Cardiac fibroblast (primary cell): ENCODE measurements at regions not wholly inside any gene's neighbourhood (a gene's known extent, or its start where the extent isn't known, plus 50 kb on each side); places are given as distances from the start of the nearest gene placed in this dataset.

Source experiments
- DNase-seq, 2 donors: peaks; one replicate each; pipeline versions ENCODE4 v3.0.0 to v3.0.0-alpha.2; 2010; ENCODE audit warnings: low read depth in 2 of 2
- H3K4me3 ChIP-seq, 2 donors: replicated peaks in 1 of 2; 1 replicate in 1 of 2; 2 replicates in 1 of 2; pipeline ENCODE4 v1.5.1; 2011; ENCODE audit warnings: low read depth in 2 of 2, low read length in 2 of 2, mild to moderate bottlenecking in 2 of 2, moderate library complexity in 1 of 2
- TF ChIP-seq, protein P1 (sequence below): IDR thresholded peaks from one replicate; pipeline ENCODE4 v1.5.1; 2011; ENCODE audit warnings: low read depth, mild to moderate bottlenecking, low read length, inconsistent platforms

DNA sequence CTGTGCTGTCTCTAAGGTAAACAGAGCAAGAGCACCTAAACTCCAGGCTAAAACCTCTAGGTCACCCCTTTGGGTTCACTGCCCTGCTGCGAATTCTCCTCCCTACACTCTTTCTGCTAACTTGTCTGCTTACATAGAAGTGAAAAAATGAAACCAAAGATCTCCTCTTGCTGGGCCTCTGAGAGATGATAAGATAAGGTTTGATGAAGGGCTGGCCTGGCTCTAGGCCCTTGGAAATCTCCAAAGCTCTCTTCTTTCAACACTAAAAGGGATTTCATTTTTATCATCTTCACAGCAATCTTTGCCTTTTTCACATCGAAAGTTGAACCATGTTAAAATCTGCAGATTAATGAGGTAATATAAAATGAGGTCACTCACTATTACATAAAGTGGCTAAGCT, 450.8 kb upstream of the TLE4 start:
- no peak overlapping the region for H3K4me3 ChIP-seq
- no peak for DNase-seq
- TF ChIP-seq, protein P1, sequence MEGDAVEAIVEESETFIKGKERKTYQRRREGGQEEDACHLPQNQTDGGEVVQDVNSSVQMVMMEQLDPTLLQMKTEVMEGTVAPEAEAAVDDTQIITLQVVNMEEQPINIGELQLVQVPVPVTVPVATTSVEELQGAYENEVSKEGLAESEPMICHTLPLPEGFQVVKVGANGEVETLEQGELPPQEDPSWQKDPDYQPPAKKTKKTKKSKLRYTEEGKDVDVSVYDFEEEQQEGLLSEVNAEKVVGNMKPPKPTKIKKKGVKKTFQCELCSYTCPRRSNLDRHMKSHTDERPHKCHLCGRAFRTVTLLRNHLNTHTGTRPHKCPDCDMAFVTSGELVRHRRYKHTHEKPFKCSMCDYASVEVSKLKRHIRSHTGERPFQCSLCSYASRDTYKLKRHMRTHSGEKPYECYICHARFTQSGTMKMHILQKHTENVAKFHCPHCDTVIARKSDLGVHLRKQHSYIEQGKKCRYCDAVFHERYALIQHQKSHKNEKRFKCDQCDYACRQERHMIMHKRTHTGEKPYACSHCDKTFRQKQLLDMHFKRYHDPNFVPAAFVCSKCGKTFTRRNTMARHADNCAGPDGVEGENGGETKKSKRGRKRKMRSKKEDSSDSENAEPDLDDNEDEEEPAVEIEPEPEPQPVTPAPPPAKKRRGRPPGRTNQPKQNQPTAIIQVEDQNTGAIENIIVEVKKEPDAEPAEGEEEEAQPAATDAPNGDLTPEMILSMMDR = no peak

DNA sequence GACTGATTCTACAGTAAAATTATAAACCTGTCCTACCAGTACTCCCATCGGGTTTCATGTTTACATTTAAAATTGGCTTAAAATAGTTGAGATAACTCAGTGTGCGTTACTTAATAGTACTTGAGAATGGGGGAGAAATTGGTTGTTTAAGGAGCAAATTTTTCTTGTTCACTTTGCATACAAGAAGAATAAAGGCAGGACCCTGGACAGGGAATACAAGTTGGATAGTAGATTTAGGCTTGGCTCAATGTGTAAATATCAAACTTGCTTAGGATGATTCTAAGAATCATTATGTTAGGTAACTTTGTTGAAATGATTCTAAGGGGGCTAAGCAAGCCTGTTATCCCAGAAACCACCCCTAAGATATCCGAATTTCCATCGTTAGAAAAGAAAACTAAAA, 448.4 kb upstream of the TLE4 start:
- H3K4me3 ChIP-seq = no peak overlapping the region
- DNase-seq = peak in 1 of 2 donors; percentile 27
- TF ChIP-seq, protein P1 = no peak

DNA sequence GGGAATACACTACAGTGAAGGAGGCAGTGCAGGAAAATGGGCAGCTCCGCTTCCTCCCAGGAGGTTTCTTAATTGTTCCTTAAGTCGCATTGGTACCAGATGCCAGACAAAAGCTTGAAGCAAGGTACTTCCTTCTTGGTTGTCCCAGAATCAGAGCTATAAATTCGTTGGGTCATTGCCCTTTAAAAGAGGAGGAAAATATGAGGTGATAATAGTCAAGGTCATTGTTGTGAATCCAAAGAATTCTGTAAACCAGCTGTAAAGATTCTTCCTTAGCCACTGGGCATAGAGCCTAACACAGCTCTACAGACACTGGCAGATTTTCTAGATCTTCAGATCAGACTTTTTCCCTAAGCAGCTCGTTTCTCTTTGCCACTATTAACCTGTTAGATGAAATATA, 444.1 kb upstream of the TLE4 start:
- TF ChIP-seq, protein P1 = no peak
- no peak overlapping the region for H3K4me3 ChIP-seq
- DNase-seq = no peak

DNA sequence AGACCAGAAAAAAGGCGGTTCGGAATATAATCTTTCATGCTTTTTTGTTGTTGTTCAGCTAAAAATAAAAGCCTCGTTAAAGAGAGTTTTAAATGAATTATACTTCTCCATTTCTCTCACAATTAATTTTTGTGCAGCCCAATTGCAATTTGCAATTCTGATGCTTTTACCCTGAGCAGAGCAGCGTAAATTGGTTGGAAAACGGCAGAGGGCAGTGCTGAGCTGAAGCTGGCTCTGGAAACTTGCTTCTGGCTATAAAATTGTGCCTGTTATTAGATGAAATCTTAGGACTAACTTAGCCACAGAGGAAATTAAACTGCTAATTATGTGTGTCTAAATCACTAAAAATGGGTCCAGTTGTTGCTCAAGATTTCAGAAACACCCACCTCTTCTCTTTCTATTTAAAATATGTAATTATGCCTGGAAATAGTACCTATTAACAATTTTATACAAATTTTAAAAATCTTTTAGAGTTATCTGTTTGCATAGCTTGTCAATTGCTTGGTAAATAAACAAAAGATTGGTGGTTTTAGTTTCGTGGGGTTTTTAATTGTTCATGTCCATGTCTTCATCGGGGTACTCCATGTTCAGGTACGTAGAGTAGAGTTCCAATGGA, 441.8 kb upstream of the TLE4 start:
- TF ChIP-seq, protein P1 = peak; percentile 90
- no peak overlapping the region for H3K4me3 ChIP-seq
- DNase-seq = peak; percentile 66 to 67

DNA sequence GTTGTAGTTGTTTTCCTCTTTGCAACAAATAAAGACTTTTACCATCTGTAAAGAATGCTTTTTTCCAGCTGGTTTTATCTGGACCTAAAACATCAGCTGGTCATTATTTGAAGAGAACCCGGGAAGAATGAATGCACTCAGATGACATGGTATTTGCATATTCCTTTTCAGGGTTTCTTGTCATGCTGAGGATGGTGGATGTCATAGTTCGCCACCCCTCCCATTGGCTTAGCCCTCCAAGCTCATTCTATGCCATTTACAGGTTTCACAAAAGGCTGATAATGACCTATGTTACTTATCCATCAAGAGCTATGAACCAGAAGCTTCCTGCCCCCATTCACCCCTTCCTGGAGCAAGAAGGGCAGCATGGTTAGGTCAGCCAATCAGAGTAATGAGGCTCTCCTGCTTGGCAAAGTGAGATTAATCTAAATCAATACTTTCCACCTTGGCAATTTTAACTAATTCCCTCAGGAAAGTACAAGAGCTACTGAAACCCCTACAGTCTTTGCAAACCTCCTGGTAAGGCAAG, 440.5 kb upstream of the TLE4 start:
- TF ChIP-seq, protein P1 = no peak
- H3K4me3 ChIP-seq = no peak overlapping the region
- no peak for DNase-seq

DNA sequence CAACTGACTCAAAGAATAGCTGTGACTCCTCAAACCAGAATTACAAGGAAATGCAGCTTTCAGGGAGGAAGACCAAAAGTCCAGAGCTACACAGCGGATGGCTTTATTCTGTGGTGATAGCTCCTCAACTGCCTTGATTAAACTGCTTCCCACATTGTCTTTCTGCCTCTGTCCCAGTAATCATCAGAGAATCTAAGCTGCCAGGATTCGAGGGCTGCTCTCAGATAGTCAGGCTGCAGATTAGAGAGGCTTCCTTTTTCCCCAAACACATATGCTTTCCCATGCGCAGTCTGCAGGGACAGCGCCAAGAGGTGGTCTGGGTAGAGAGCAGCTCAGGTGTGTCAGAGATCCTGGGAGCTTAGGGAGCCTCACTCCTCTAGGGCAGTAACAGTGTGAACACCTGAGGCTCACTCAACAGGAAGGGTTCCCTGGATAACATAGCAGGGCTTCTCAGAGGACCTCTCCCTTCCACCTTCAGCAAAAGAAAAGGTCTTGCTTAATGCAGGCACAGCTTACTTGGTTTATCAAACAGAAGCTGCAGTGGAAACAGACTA, 439.9 kb upstream of the TLE4 start:
- no peak overlapping the region for H3K4me3 ChIP-seq
- DNase-seq = no peak
- TF ChIP-seq, protein P1 = no peak
